CD4-positive, CD25-positive, alpha-beta regulatory T cell (primary cell): ENCODE measurements at regions not wholly inside any gene's neighbourhood (a gene's known extent, or its start where the extent isn't known, plus 50 kb on each side); places are given as distances from the start of the nearest gene placed in this dataset.
A peak's percentile ranks its signal among the peaks of the same experiment; 100 is the strongest.

ENCODE experiments used
- ATAC-seq, 2 donors: fragments of 150-1000 bp; cut with Tn5 transposase; one replicate each; pipeline ENCODE4 v1.10.0; 2021; ENCODE audit warnings: low read depth in 2 of 2, moderate number of reproducible peaks in 2 of 2, moderate library complexity in 1 of 2
- DNase-seq, 3 donors: peaks; one replicate each; pipeline versions ENCODE4 v3.0.0 to v3.0.0-alpha.2; 2012 to 2022; ENCODE audit warnings: mixed read lengths in 1 of 3
- H3K27ac ChIP-seq: one replicate; pipeline ENCODE4 v1.7.0; 2013; ENCODE audit warnings: mild to moderate bottlenecking, low read length; ENCODE audit not compliant: insufficient read depth, poor library complexity, severe bottlenecking
- H3K27me3 ChIP-seq: one replicate; pipeline ENCODE4 v1.7.0; 2013; ENCODE audit warnings: low read length; ENCODE audit not compliant: control insufficient read depth, insufficient read depth
- H3K36me3 ChIP-seq: one replicate; pipeline ENCODE4 v1.7.0; 2013; ENCODE audit warnings: mild to moderate bottlenecking, low read length, moderate library complexity; ENCODE audit not compliant: control insufficient read depth, insufficient read depth
- H3K4me1 ChIP-seq: 2 replicates; pipeline ENCODE4 v1.7.0; 2013; ENCODE audit warnings: mild to moderate bottlenecking, low read length; ENCODE audit not compliant: insufficient read depth, control insufficient read depth, poor library complexity, severe bottlenecking
- H3K4me3 ChIP-seq: one replicate; pipeline ENCODE4 v1.7.0; 2013; ENCODE audit warnings: low read depth, mild to moderate bottlenecking, low read length, moderate library complexity
- H3K9me3 ChIP-seq, 2 experiments: 1 replicate in 1 of 2; 2 replicates in 1 of 2; pipeline ENCODE4 v1.7.0; 2013; ENCODE audit warnings: low read length in 2 of 2, mild to moderate bottlenecking in 1 of 2, moderate library complexity in 1 of 2; ENCODE audit not compliant: control insufficient read depth in 2 of 2
- H3K27ac Mint-ChIP-seq, 3 donors: one replicate each; pipeline ENCODE4 v1.8.0; 2020 to 2022; ENCODE audit warnings: mild to moderate bottlenecking in 3 of 3, mixed read lengths in 3 of 3, moderate library complexity in 2 of 3
- H3K27me3 Mint-ChIP-seq: one replicate; pipeline ENCODE4 v1.8.0; 2022; ENCODE audit warnings: mild to moderate bottlenecking, mixed read lengths
- H3K36me3 Mint-ChIP-seq: one replicate; pipeline ENCODE4 v1.8.0; 2020; ENCODE audit warnings: mixed read lengths
- H3K4me1 Mint-ChIP-seq, 4 donors: one replicate each; pipeline ENCODE4 v1.8.0; 2020 to 2022; ENCODE audit warnings: mixed read lengths in 4 of 4, mild to moderate bottlenecking in 1 of 4
- H3K4me3 Mint-ChIP-seq, 4 donors: one replicate each; pipeline ENCODE4 v1.8.0; 2020 to 2022; ENCODE audit warnings: mild to moderate bottlenecking in 4 of 4, mixed read lengths in 4 of 4, moderate library complexity in 3 of 4
- H3K9me3 Mint-ChIP-seq, 7 donors: one replicate each; pipeline ENCODE4 v1.8.0; 2020 to 2022; ENCODE audit warnings: mixed read lengths in 7 of 7, mild to moderate bottlenecking in 3 of 7, moderate library complexity in 2 of 7

DNA sequence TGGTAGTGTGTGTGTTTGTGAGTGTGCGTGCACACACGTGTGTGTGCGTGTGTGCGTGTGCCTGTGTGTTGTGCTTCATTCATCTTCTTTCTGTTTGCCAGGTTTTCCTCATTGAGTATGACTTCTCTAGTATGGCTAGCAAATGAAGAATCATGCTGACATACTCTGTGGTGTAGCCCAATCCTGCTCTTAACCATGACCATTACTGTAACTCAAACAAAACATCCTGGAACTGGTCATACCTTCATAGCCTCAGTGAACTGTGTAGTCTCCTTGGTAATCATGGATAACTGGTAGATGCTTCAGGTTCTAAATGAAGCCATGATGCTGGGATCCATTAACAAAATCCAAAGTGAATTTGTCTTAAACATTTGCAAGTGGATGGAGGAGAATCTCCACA lies 1117.7 kb downstream of the BCL11B start:
- H3K27ac ChIP-seq: no peak overlapping the region
- no peak overlapping the region for H3K4me3 Mint-ChIP-seq
- peaks cover 0 to 4% (median 0%) of the 10 kb centered on the region in 7 donors for H3K9me3 Mint-ChIP-seq
- DNase-seq: no peak
- peaks cover 18 to 57% (median 34%) of the 10 kb centered on the region in 4 donors for H3K4me1 Mint-ChIP-seq
- H3K36me3 Mint-ChIP-seq: peaks cover 3% of the 10 kb centered on the region
- ATAC-seq: no peak
- H3K4me1 ChIP-seq: no peaks in the 10 kb centered on the region
- H3K9me3 ChIP-seq: no peaks in the 10 kb centered on the region
- peak overlapping the region in 1 of 3 donors; percentile 13 for H3K27ac Mint-ChIP-seq
- no peaks in the 10 kb centered on the region for H3K27me3 Mint-ChIP-seq
- H3K36me3 ChIP-seq: no peaks in the 10 kb centered on the region
- H3K4me3 ChIP-seq: no peak overlapping the region
- no peaks in the 10 kb centered on the region for H3K27me3 ChIP-seq

GRCh38 chr14:98156411-98156810 lies 1115.6 kb downstream of the BCL11B start:
- H3K36me3 ChIP-seq: no peaks in the 10 kb centered on the region
- H3K4me1 ChIP-seq: no peaks in the 10 kb centered on the region
- no peak overlapping the region for H3K4me3 ChIP-seq
- H3K27me3 ChIP-seq: no peaks in the 10 kb centered on the region
- H3K27ac ChIP-seq: no peak overlapping the region
- Mint-ChIP-seq H3K4me1 (peaks cover 11 to 51% (median 26%) of the 10 kb centered on the region in 4 donors), H3K27me3 (no peaks in the 10 kb centered on the region), H3K36me3 (no peaks in the 10 kb centered on the region), H3K9me3 (no peaks in the 10 kb centered on the region), H3K4me3 (peak overlapping the region in 1 of 4 donors; percentile 11), H3K27ac (peak overlapping the region in 2 of 3 donors; percentile 10 to 58)
- no peaks in the 10 kb centered on the region for H3K9me3 ChIP-seq
- ATAC-seq (no peak), DNase-seq (no peak)

DNA sequence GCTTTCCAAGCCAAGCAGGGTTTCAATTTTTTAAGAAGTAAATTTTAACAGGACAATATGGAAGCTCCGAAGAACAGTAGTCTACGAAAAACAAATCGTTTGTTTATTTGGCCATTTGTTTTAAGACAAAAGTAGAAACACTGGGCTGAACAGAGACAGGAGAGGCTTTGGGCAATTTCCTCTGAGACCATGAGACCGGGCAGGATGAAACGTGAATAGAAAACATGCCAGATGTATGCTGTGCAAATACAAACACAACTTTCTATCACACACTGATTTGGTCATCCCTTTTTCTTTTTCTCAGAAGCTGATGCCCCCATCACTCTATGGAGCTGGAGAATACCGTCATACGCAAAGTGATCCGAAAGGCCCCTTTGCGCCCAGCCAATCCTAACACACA lies 1111.1 kb downstream of the BCL11B start:
- Mint-ChIP-seq H3K27ac (no peak overlapping the region), H3K9me3 (no peaks in the 10 kb centered on the region), H3K27me3 (no peaks in the 10 kb centered on the region), H3K4me1 (peaks cover 12 to 50% (median 23%) of the 10 kb centered on the region in 4 donors), H3K4me3 (no peak overlapping the region), H3K36me3 (no peaks in the 10 kb centered on the region)
- H3K27ac ChIP-seq: no peak overlapping the region
- H3K4me1 ChIP-seq: no peaks in the 10 kb centered on the region
- H3K36me3 ChIP-seq: no peaks in the 10 kb centered on the region
- no peaks in the 10 kb centered on the region for H3K9me3 ChIP-seq
- no peak for ATAC-seq
- no peak overlapping the region for H3K4me3 ChIP-seq
- no peak for DNase-seq
- H3K27me3 ChIP-seq: no peaks in the 10 kb centered on the region

DNA sequence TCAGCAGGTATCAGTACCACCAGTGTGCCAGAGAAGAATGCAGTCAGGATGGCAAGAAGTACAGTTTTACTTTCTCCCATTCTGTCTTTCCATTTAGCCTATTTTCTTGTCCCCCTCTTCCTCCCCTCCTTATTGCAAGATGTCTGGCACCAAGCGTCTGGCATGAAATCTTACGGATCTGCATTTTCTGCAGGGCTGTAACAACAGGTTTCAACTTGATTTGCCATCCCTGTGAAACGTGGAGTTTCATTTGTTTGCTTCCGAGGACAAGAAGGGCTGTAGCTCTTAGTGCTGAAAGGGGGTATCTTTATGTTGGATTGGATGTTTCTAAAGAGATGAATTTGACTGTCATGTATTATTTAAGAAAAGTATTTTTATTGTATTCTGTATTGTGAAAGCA lies 1110.6 kb downstream of the BCL11B start:
- Mint-ChIP-seq H3K9me3 (peaks cover 0 to under 1% (median 0%) of the 10 kb centered on the region in 7 donors), H3K27ac (peak overlapping the region in 1 of 3 donors; percentile 83), H3K36me3 (no peaks in the 10 kb centered on the region), H3K4me3 (peak overlapping the region in 1 of 4 donors; percentile 41), H3K27me3 (no peaks in the 10 kb centered on the region), H3K4me1 (peaks cover 12 to 50% (median 21%) of the 10 kb centered on the region in 4 donors)
- Histone ChIP-seq H3K9me3 (no peaks in the 10 kb centered on the region), H3K36me3 (no peaks in the 10 kb centered on the region), H3K4me3 (no peak overlapping the region), H3K4me1 (no peaks in the 10 kb centered on the region), H3K27ac (no peak overlapping the region), H3K27me3 (no peaks in the 10 kb centered on the region)
- no peak for DNase-seq
- ATAC-seq: no peak

DNA sequence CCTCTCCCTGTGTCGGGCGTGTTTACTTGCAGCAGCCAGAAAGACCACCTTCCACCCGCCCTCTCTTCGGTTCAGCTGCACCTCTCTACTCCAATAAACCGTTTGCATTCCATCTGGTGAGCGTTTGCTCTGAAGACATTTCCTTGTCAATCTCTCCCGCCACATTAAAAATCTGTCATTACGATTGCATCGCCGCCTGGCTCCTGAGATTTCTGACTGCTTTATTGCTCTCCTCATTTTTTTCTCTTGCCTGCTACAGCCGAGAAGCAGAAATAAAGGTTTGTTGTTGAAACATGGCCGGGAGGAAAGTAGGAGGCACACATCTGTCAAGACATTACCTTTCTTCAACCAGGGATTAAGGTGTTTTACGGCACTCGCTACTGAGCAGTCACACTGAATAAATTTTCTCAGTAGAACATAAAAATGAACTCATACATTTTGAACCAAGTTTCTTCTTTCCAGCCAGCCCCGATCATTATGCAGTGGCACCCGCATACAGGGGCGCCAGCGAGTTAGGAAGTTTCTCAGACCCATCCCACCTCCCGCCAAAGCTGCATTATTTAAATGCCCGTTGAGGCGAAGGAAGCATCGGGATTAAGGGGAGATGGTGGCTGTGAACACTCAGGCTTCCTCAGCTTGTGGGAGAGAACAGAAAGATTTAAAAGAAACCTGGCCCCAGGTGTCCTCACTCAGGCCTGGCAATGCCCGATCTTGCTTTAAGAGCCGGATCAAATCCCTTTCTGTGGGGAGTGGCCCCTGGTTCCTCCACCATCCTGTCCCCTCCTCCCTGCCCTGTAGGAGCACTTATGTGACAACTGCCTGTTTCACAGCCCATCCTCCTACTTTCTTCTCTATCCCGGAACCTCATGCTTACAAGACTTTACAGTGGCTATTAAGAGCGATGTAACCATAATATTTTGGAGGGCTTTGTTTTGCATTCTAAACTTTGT lies 1108.9 kb downstream of the BCL11B start:
- no peak overlapping the region for H3K27ac ChIP-seq
- DNase-seq: no peak
- H3K4me1 Mint-ChIP-seq: peaks cover 8 to 61% (median 20%) of the 10 kb centered on the region in 4 donors
- H3K36me3 ChIP-seq: no peaks in the 10 kb centered on the region
- peaks cover under 1% of the 10 kb centered on the region for H3K36me3 Mint-ChIP-seq
- peak overlapping the region in 1 of 4 donors; percentile 18 for H3K4me3 Mint-ChIP-seq
- peak overlapping the region; percentile 63 to 85 (median 79) for H3K27ac Mint-ChIP-seq
- peaks cover 0 to 2% (median 0%) of the 10 kb centered on the region in 7 donors for H3K9me3 Mint-ChIP-seq
- no peak overlapping the region for H3K4me3 ChIP-seq
- H3K27me3 Mint-ChIP-seq: no peaks in the 10 kb centered on the region
- H3K9me3 ChIP-seq: no peaks in the 10 kb centered on the region
- no peaks in the 10 kb centered on the region for H3K27me3 ChIP-seq
- ATAC-seq: no peak
- H3K4me1 ChIP-seq: peaks cover 13% of the 10 kb centered on the region

DNA sequence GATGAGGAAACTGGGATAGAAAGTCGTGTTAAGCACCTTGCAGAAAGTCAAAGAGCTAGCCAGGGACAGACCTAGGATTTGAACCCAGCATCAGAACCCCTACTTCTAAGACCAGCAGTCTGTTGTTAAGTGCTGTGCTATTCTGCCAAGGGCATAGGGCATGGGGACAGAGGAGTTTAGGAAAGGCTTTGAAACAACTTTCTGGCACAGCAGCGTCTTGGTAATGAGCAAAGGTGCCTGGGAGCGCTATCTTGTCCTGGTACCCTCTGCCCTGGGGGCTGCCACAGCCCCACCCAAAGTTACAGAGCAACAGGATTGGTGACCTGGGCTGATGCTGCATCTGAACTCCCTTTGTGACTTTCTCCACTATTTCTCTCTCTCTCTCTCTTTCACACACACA lies 1108.1 kb downstream of the BCL11B start:
- Mint-ChIP-seq H3K36me3 (peaks cover 8% of the 10 kb centered on the region), H3K4me1 (peaks cover 15 to 64% (median 23%) of the 10 kb centered on the region in 4 donors), H3K9me3 (peaks cover 0 to 5% (median 0%) of the 10 kb centered on the region in 7 donors), H3K27me3 (no peaks in the 10 kb centered on the region), H3K4me3 (no peak overlapping the region), H3K27ac (peak overlapping the region; percentile 33 to 90 (median 85))
- ATAC-seq (no peak), DNase-seq (no peak)
- peaks cover 20% of the 10 kb centered on the region for H3K4me1 ChIP-seq
- no peak overlapping the region for H3K4me3 ChIP-seq
- no peak overlapping the region for H3K27ac ChIP-seq
- peaks cover 0 to under 1% of the 10 kb centered on the region in 2 experiments for H3K9me3 ChIP-seq
- no peaks in the 10 kb centered on the region for H3K27me3 ChIP-seq
- H3K36me3 ChIP-seq: no peaks in the 10 kb centered on the region

- Histone ChIP-seq H3K27me3 (no peaks in the 10 kb centered on the region), H3K36me3 (no peaks in the 10 kb centered on the region), H3K27ac (no peak overlapping the region), H3K4me3 (no peak overlapping the region), H3K9me3 (peaks cover 0 to 3% of the 10 kb centered on the region in 2 experiments), H3K4me1 (peaks cover 31% of the 10 kb centered on the region)
- DNase-seq (no peak), ATAC-seq (no peak)
- peaks cover 0 to 5% (median 0%) of the 10 kb centered on the region in 7 donors for H3K9me3 Mint-ChIP-seq
- H3K36me3 Mint-ChIP-seq: peaks cover 9% of the 10 kb centered on the region
- H3K4me1 Mint-ChIP-seq: peaks cover 21 to 75% (median 37%) of the 10 kb centered on the region in 4 donors
- H3K4me3 Mint-ChIP-seq: peak overlapping the region in 1 of 4 donors; percentile 26
- no peaks in the 10 kb centered on the region for H3K27me3 Mint-ChIP-seq
- H3K27ac Mint-ChIP-seq: peak overlapping the region; percentile 32 to 74 (median 73)
Measured at GRCh38 chr14:98165976-98166375, 1106.0 kb downstream of the BCL11B start.
